Endothelial cell of umbilical vein (primary cell): ENCODE measurements at regions not wholly inside any gene's neighbourhood (a gene's known extent, or its start where the extent isn't known, plus 50 kb on each side); places are given as distances from the start of the nearest gene placed in this dataset.

Experiments used
- BruUV-seq: library from RNA; stranded (reverse); fragments of 400-500 nt; replicated peaks from 2 replicates; lab custom pipeline; 2021; lab: Mats Ljungman, UMichigan
- CTCF ChIA-PET: fragments of 300-600, 350-600 bp; sonication (Branson Sonifier 250); formaldehyde crosslinking; loops from one replicate; lab custom pipeline; 2021; ENCODE audit warnings: antibody characterized with exemption, inconsistent platforms; lab: Charles Lee
- POLR2A ChIA-PET: fragments of 300-600, 350-600 bp; sonication (Branson Sonifier 250); formaldehyde crosslinking; loops from one replicate; lab custom pipeline; 2021; ENCODE audit warnings: antibody characterized with exemption, inconsistent platforms; lab: Charles Lee
- DNase-seq: peaks from one replicate; pipeline ENCODE4 v3.0.0-alpha.2; 2011; ENCODE audit warnings: low read depth, low spot score
- FAIRE-seq: peaks from 2 replicates; lab custom pipeline; 2011; peaks lifted over from hg19 to GRCh38; lab: Jason Lieb, UNC
- H2AFZ ChIP-seq: 2 replicates; pipeline ENCODE4 v1.6.0; 2012; ENCODE audit warnings: low read depth, low read length, control low read depth, inconsistent platforms
- H3K27ac ChIP-seq: 2 replicates; pipeline ENCODE4 v1.5.1; 2011; ENCODE audit warnings: low read depth, mild to moderate bottlenecking, control low read depth, low read length, moderate library complexity; ENCODE audit not compliant: insufficient read depth
- H3K27me3 ChIP-seq, 2 experiments: 2 replicates each; pipeline versions ENCODE4 v1.6.0 to v1.6.1; 2011; ENCODE audit warnings: low read length in 2 of 2, mixed read lengths in 1 of 2; ENCODE audit not compliant: control insufficient read depth in 2 of 2, insufficient read depth in 2 of 2
- H3K36me3 ChIP-seq, 2 experiments: 2 replicates in 1 of 2; 3 replicates in 1 of 2; pipeline ENCODE4 v1.5.1; 2011; ENCODE audit warnings: low read length in 2 of 2, mild to moderate bottlenecking in 1 of 2, moderate library complexity in 1 of 2; ENCODE audit not compliant: control insufficient read depth in 2 of 2, insufficient read depth in 2 of 2; ENCODE audit errors: extremely low read depth in 1 of 2
- H3K4me1 ChIP-seq: 3 replicates; pipeline ENCODE4 v1.5.1; 2011; ENCODE audit warnings: mild to moderate bottlenecking, low read length; ENCODE audit not compliant: control insufficient read depth, insufficient read depth; ENCODE audit errors: extremely low read depth
- H3K4me2 ChIP-seq: 2 replicates; pipeline ENCODE4 v1.6.1; 2011; ENCODE audit warnings: low read length, control low read depth, mixed read lengths; ENCODE audit not compliant: insufficient read depth
- H3K4me3 ChIP-seq, 3 experiments: fragments of 200-600 bp in 1 of 3; sonication (generic), shearing (Covaris generic) in 1 of 3; replicated peaks in 1 of 3; 2 replicates each; pipeline ENCODE4 v1.5.1; 2011 to 2016; ENCODE audit warnings: control low read depth in 3 of 3, low read length in 3 of 3, mild to moderate bottlenecking in 2 of 3, inconsistent platforms in 1 of 3, low read depth in 1 of 3, moderate library complexity in 1 of 3; ENCODE audit not compliant: insufficient read depth in 1 of 3
- H3K79me2 ChIP-seq: 2 replicates; pipeline ENCODE4 v1.6.0; 2012; ENCODE audit warnings: low read length, inconsistent platforms; ENCODE audit not compliant: control insufficient read depth, insufficient read depth
- H3K9ac ChIP-seq: replicated peaks from 2 replicates; pipeline ENCODE3; 2011; ENCODE audit warnings: low read length, control low read depth; ENCODE audit not compliant: insufficient read depth; ENCODE audit errors: extremely low read depth
- H3K9me1 ChIP-seq: replicated peaks from 3 replicates; pipeline ENCODE4 v1.6.0; 2011; ENCODE audit warnings: mild to moderate bottlenecking, low read length; ENCODE audit not compliant: control insufficient read depth, insufficient read depth; ENCODE audit errors: extremely low read depth
- H3K9me3 ChIP-seq: replicated peaks from 2 replicates; pipeline ENCODE4 v1.5.1; 2012; ENCODE audit warnings: low read length, inconsistent platforms; ENCODE audit not compliant: control insufficient read depth, insufficient read depth
- H4K20me1 ChIP-seq: replicated peaks from 2 replicates; pipeline ENCODE3; 2011; ENCODE audit warnings: mild to moderate bottlenecking, low read length; ENCODE audit not compliant: control insufficient read depth, insufficient read depth; ENCODE audit errors: extremely low read depth
- CTCF ChIP-seq, 2 donors: IDR thresholded peaks; 1 replicate in 1 of 2; 2 replicates in 1 of 2; pipeline ENCODE4 v1.5.1; 2011; ENCODE audit warnings: low read length in 2 of 2, mild to moderate bottlenecking in 2 of 2, moderate library complexity in 2 of 2, control low read depth in 1 of 2, inconsistent platforms in 1 of 2, low read depth in 1 of 2; ENCODE audit not compliant: insufficient read depth in 1 of 2; ENCODE audit errors: extremely low read depth in 1 of 2
- FOS ChIP-seq: IDR thresholded peaks from 2 replicates; pipeline ENCODE4 v1.6.1; 2011; ENCODE audit warnings: mild to moderate bottlenecking, low read length, moderate library complexity, borderline replicate concordance; ENCODE audit not compliant: insufficient read depth
- GATA2 ChIP-seq: IDR thresholded peaks from 2 replicates; pipeline ENCODE4 v1.7.0; 2011; ENCODE audit warnings: low read depth, mild to moderate bottlenecking, moderate library complexity, mixed read lengths, low read length; ENCODE audit not compliant: insufficient read length, insufficient read depth
- JUN ChIP-seq: IDR thresholded peaks from 2 replicates; pipeline ENCODE4 v1.6.1; 2011; ENCODE audit warnings: borderline replicate concordance, low read depth; ENCODE audit not compliant: insufficient read length, insufficient read depth
- MAX ChIP-seq: IDR thresholded peaks from 2 replicates; pipeline ENCODE4 v1.6.1; 2011; ENCODE audit not compliant: insufficient read depth, insufficient read length
- POLR2AphosphoS5 ChIP-seq: IDR thresholded peaks from 2 replicates; pipeline ENCODE4 v1.6.1; 2012; ENCODE audit warnings: low read depth, mild to moderate bottlenecking, control low read depth, low read length, moderate library complexity; ENCODE audit not compliant: insufficient read depth
- dilution Hi-C: fragments of 300-500 bp; cut with MboI; formaldehyde crosslinking; loops from one replicate; pipeline ENCODE4 v1.15.0; 2019; ENCODE audit warnings: low sequenced_read_pairs; ENCODE audit not compliant: extremely low pct_ligation_motif_present
- intact Hi-C: fragments of 100-400 bp; cut with micrococcal nuclease; formaldehyde crosslinking; loops from one replicate; pipeline ENCODE4 v1.10.0; 2022

GRCh38 chr7:85381212-85381611 is 194.4 kb upstream of the SEMA3D start:
- Histone ChIP-seq H3K9me3 (no peaks in the 10 kb centered on the region), H3K27me3 (no peaks in the 10 kb centered on the region), H3K4me2 (no peak overlapping the region), H3K4me1 (no peaks in the 10 kb centered on the region), H3K9ac (no peak overlapping the region), H3K79me2 (no peaks in the 10 kb centered on the region), H2AFZ (no peak overlapping the region), H4K20me1 (no peaks in the 10 kb centered on the region), H3K4me3 (no peak overlapping the region), H3K27ac (no peak overlapping the region), H3K36me3 (no peaks in the 10 kb centered on the region), H3K9me1 (no peaks in the 10 kb centered on the region)
- ChIA-PET POLR2A (no interaction called here), CTCF (interaction anchor here (1.0 to 1.4 kb wide), 2 partner anchors 9 to 11 kb away, joined by 4 read pairs; no protein-coding TSS in a partner anchor)
- dilution Hi-C loops = no loop called here
- DNase-seq (no peak), FAIRE-seq (no peak)
- intact Hi-C loops = no loop called here
- TF ChIP-seq MAX = no peak
- TF ChIP-seq FOS = no peak
- no peak for TF ChIP-seq JUN
- TF ChIP-seq CTCF (IDR thresholded peaks at IDR 0.05; ENCODE audit: extremely low read depth in 1 of 2, insufficient read depth in 1 of 2, low read depth in 1 of 2, low read length in 2 of 2) = no peak
- BruUV-seq = no TSS peak

- no peak overlapping the region for H3K9ac ChIP-seq
- TF ChIP-seq POLR2AphosphoS5 (no peak), GATA2 (no peak)
- no peak overlapping the region for H2AFZ ChIP-seq
- no peaks in the 10 kb centered on the region for H3K9me3 ChIP-seq
- intact Hi-C loops (no loop called here), dilution Hi-C loops (no loop called here)
- FAIRE-seq (no peak), DNase-seq (no peak)
- no peak overlapping the region for H3K4me2 ChIP-seq
- H3K36me3 ChIP-seq = no peaks in the 10 kb centered on the region
- no peaks in the 10 kb centered on the region for H3K4me1 ChIP-seq
- H3K27me3 ChIP-seq = no peaks in the 10 kb centered on the region
- no peaks in the 10 kb centered on the region for H4K20me1 ChIP-seq
- ChIA-PET CTCF (no interaction called here), POLR2A (no interaction called here)
- H3K79me2 ChIP-seq = no peaks in the 10 kb centered on the region
- BruUV-seq = no TSS peak
- H3K27ac ChIP-seq = no peak overlapping the region
- no peak overlapping the region for H3K4me3 ChIP-seq
- no peaks in the 10 kb centered on the region for H3K9me1 ChIP-seq
Observed at GRCh38 chr7:85376589-85376988, 189.7 kb upstream of the SEMA3D start.
